SK-N-SH (cell line): ENCODE measurements at regions not wholly inside any gene's neighbourhood (a gene's known extent, or its start where the extent isn't known, plus 50 kb on each side); places are given as distances from the start of the nearest gene placed in this dataset.

Experiments used
- CTCF ChIA-PET: fragments of 300-600, 350-600 bp; formaldehyde crosslinking; extraction: SDS; loops from one replicate; lab custom pipeline; 2021; lab: Yijun Ruan, JAX
- POLR2A ChIA-PET: fragments of 350-600 bp; sonication (Branson Sonifier 250); formaldehyde crosslinking; extraction: SDS; loops from one replicate; lab custom pipeline; 2020; ENCODE audit warnings: antibody characterized with exemption, inconsistent platforms; lab: Yijun Ruan, JAX
- DNase-seq: peaks from one replicate; pipeline ENCODE4 v3.0.0; 2012
- H2AFZ ChIP-seq: fragments of 200-600 bp; sonication (generic); 2 replicates; pipeline ENCODE4 v1.8.1; 2016; ENCODE audit warnings: antibody characterized with exemption, mild to moderate bottlenecking, low read depth
- H3F3A ChIP-seq: fragments of 200-600 bp; sonication (generic); replicated peaks from 2 replicates; pipeline ENCODE3; 2016; ENCODE audit warnings: antibody characterized with exemption, mild to moderate bottlenecking; ENCODE audit not compliant: insufficient read depth
- H3K27ac ChIP-seq, 2 experiments: fragments of 200-500 bp in 1 of 2; fragments of 200-600 bp in 1 of 2; sonication (Bioruptor generic) in 1 of 2; sonication (generic), shearing (Covaris generic) in 1 of 2; 2 replicates each; pipeline versions ENCODE4 v1.5.1 to v1.6.1; 2014 to 2016; ENCODE audit warnings: low read depth in 2 of 2, inconsistent platforms in 1 of 2, low read length in 1 of 2, mild to moderate bottlenecking in 1 of 2, mixed read lengths in 1 of 2
- H3K27me3 ChIP-seq: fragments of 200-600 bp; sonication (generic), shearing (Covaris generic); 2 replicates; pipeline ENCODE4 v1.6.1; 2016; ENCODE audit warnings: mixed run types; ENCODE audit not compliant: insufficient read depth
- H3K36me3 ChIP-seq, 2 experiments: fragments of 200-500 bp in 1 of 2; fragments of 200-600 bp in 1 of 2; sonication (Bioruptor generic) in 1 of 2; sonication (generic) in 1 of 2; replicated peaks in 1 of 2; 2 replicates each; pipeline versions ENCODE3 to v1.5.1; 2014 to 2016; ENCODE audit warnings: low read length in 1 of 2, mild to moderate bottlenecking in 1 of 2; ENCODE audit not compliant: insufficient read depth in 2 of 2, control insufficient read depth in 1 of 2
- H3K4me1 ChIP-seq, 2 experiments: fragments of 200-500 bp in 1 of 2; fragments of 200-600 bp in 1 of 2; sonication (Bioruptor generic) in 1 of 2; sonication (generic), shearing (Covaris generic) in 1 of 2; 2 replicates each; pipeline versions ENCODE4 v1.5.1 to v1.6.1; 2014 to 2016; ENCODE audit warnings: low read depth in 1 of 2, low read length in 1 of 2, mixed run types in 1 of 2; ENCODE audit not compliant: insufficient read depth in 2 of 2, control insufficient read depth in 1 of 2
- H3K4me2 ChIP-seq: fragments of 200-600 bp; sonication (generic), shearing (Covaris generic); 2 replicates; pipeline ENCODE4 v1.6.1; 2017; ENCODE audit warnings: mixed run types
- H3K4me3 ChIP-seq, 2 experiments: fragments of 200-500 bp in 1 of 2; fragments of 200-600 bp in 1 of 2; sonication (Bioruptor generic) in 1 of 2; sonication (generic), shearing (Covaris generic) in 1 of 2; 2 replicates each; pipeline versions ENCODE4 v1.5.1 to v1.8.1; 2014 to 2016; ENCODE audit warnings: low read depth in 2 of 2, inconsistent platforms in 1 of 2, low read length in 1 of 2, mild to moderate bottlenecking in 1 of 2, mixed read lengths in 1 of 2, moderate library complexity in 1 of 2
- H3K79me2 ChIP-seq: fragments of 200-600 bp; sonication (generic); 2 replicates; pipeline ENCODE4 v1.8.1; 2017; ENCODE audit warnings: mild to moderate bottlenecking; ENCODE audit not compliant: insufficient read depth
- H3K9ac ChIP-seq: fragments of 200-600 bp; sonication (generic); 2 replicates; pipeline ENCODE4 v1.6.1; 2017; ENCODE audit warnings: mixed run types
- H3K9me2 ChIP-seq: fragments of 200-600 bp; sonication (generic); 2 replicates; pipeline ENCODE4 v1.6.1; 2017; ENCODE audit warnings: mixed run types
- H3K9me3 ChIP-seq: fragments of 200-600 bp; sonication (generic); 2 replicates; pipeline ENCODE4 v1.6.1; 2017; ENCODE audit warnings: mixed run types, mild to moderate bottlenecking, moderate library complexity
- H4K20me1 ChIP-seq: fragments of 200-600 bp; sonication (generic); 2 replicates; pipeline ENCODE4 v1.6.1; 2017; ENCODE audit warnings: mild to moderate bottlenecking, mixed run types; ENCODE audit not compliant: insufficient read depth
- CHD2 ChIP-seq: fragments of 150-350 bp; IDR thresholded peaks from 2 replicates; pipeline ENCODE4 v1.6.1; 2018; ENCODE audit warnings: low read length; ENCODE audit not compliant: partially characterized antibody
- GATA2 ChIP-seq: sonication (generic); formaldehyde crosslinking; IDR thresholded peaks from 2 replicates; pipeline ENCODE4 v1.5.0; 2020; ENCODE audit warnings: mild to moderate bottlenecking, missing genetic modification reagents
- MEF2A ChIP-seq: IDR thresholded peaks from 2 replicates; pipeline ENCODE4 v1.4.0; 2012; ENCODE audit warnings: low read depth, borderline replicate concordance
- RAD21 ChIP-seq: IDR thresholded peaks from 2 replicates; pipeline ENCODE4 v1.6.1; 2012; ENCODE audit warnings: mild to moderate bottlenecking, low read length
- REST ChIP-seq: IDR thresholded peaks from 2 replicates; pipeline ENCODE4 v1.6.1; 2012; ENCODE audit warnings: mild to moderate bottlenecking, low read depth, low read length, moderate library complexity
- RFX5 ChIP-seq: IDR thresholded peaks from 2 replicates; pipeline ENCODE4 v1.6.1; 2012; ENCODE audit warnings: mild to moderate bottlenecking, improper control_type of control experiment, low read length
- RXRA ChIP-seq: IDR thresholded peaks from 2 replicates; pipeline ENCODE4 v1.4.0; 2012; ENCODE audit warnings: low read depth, mild to moderate bottlenecking, borderline replicate concordance
- SIN3A ChIP-seq: IDR thresholded peaks from 2 replicates; pipeline ENCODE4 v1.6.1; 2012; ENCODE audit warnings: low read depth, mild to moderate bottlenecking, low read length, moderate library complexity, borderline replicate concordance
- TCF12 ChIP-seq: IDR thresholded peaks from 2 replicates; pipeline ENCODE4 v1.4.0; 2012
- WGBS: methylation state at CpG from one replicate; pipeline ENCODE4 v1.1.6; 2017; ENCODE audit warnings: low lambda C conversion rate; 5-methylcytosine and 5-hydroxymethylcytosine counted together
- TF ChIP-seq, protein P1 (sequence below): IDR thresholded peaks from 2 replicates; pipeline ENCODE4; 2012
- TF ChIP-seq, protein P2 (sequence below): IDR thresholded peaks from 2 replicates; pipeline ENCODE4 v1.4.0; 2012; ENCODE audit warnings: low read depth, borderline replicate concordance

DNA sequence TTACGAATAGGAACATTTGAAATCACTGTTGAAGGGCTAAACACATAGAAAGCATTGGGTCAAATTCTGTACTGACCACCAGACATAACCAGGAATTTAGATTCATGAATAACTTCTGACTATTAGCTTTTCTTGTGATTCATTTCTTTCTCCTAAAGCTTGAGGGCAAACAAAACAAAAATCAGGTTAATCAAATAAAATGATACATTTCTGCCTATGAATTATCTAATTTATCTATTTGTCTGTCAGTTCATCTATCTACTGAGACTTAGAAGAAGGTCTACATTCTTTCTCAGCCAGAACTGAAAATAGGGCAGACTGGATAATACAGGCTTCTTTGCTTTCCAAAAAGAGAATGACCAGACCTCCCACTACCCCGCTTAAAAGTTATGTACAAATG, 65.9 kb upstream of the ST3GAL6 start:
- no peak overlapping the region for H3K9ac ChIP-seq
- TF ChIP-seq MEF2A (no peak), RXRA (no peak), REST (no peak), SIN3A (no peak), CHD2 (no peak), RFX5 (no peak), GATA2 (CRISPR knock-in tag) (no peak), RAD21 (no peak), TCF12 (no peak)
- TF ChIP-seq, protein P1, sequence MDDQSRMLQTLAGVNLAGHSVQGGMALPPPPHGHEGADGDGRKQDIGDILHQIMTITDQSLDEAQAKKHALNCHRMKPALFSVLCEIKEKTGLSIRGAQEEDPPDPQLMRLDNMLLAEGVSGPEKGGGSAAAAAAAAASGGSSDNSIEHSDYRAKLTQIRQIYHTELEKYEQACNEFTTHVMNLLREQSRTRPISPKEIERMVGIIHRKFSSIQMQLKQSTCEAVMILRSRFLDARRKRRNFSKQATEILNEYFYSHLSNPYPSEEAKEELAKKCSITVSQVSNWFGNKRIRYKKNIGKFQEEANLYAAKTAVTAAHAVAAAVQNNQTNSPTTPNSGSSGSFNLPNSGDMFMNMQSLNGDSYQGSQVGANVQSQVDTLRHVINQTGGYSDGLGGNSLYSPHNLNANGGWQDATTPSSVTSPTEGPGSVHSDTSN: no peak
- H3K27me3 ChIP-seq: no peaks in the 10 kb centered on the region
- DNase-seq: no peak
- H3K9me2 ChIP-seq: no peaks in the 10 kb centered on the region
- no peak overlapping the region for H3K4me3 ChIP-seq
- ChIA-PET POLR2A (no interaction called here), CTCF (no interaction called here)
- H3K36me3 ChIP-seq: no peaks in the 10 kb centered on the region
- H3K4me2 ChIP-seq: no peak overlapping the region
- no peaks in the 10 kb centered on the region for H4K20me1 ChIP-seq
- H3K27ac ChIP-seq: peak overlapping the region in 1 of 2 experiments; percentile 6; a peak in 3 of 4 replicates
- no peaks in the 10 kb centered on the region for H3K79me2 ChIP-seq
- peaks cover 8% of the 10 kb centered on the region for H3F3A ChIP-seq
- H2AFZ ChIP-seq: no peak overlapping the region
- WGBS: 47% methylated on average over 2 of the region's 2 CpGs
- peaks cover 0 to 7% of the 10 kb centered on the region in 2 experiments; a peak in 1 of 4 replicates for H3K4me1 ChIP-seq
- no peaks in the 10 kb centered on the region for H3K9me3 ChIP-seq

GRCh38 chr3:98699132-98699531, 64.0 kb upstream of the ST3GAL6 start:
- Histone ChIP-seq H3K27ac (no peak overlapping the region), H2AFZ (no peak overlapping the region), H3K9me2 (no peaks in the 10 kb centered on the region), H3K79me2 (no peaks in the 10 kb centered on the region), H3K4me1 (peaks cover 0 to 11% of the 10 kb centered on the region in 2 experiments; a peak in 1 of 4 replicates), H3K9me3 (no peaks in the 10 kb centered on the region), H3F3A (peaks cover 8% of the 10 kb centered on the region), H4K20me1 (no peaks in the 10 kb centered on the region), H3K4me3 (no peak overlapping the region), H3K36me3 (no peaks in the 10 kb centered on the region), H3K27me3 (no peaks in the 10 kb centered on the region), H3K9ac (no peak overlapping the region), H3K4me2 (no peak overlapping the region)
- 79% methylated on average over 2 of the region's 2 CpGs for WGBS
- CTCF ChIA-PET: no interaction called here
- DNase-seq: no peak
- TF ChIP-seq, protein P2, sequence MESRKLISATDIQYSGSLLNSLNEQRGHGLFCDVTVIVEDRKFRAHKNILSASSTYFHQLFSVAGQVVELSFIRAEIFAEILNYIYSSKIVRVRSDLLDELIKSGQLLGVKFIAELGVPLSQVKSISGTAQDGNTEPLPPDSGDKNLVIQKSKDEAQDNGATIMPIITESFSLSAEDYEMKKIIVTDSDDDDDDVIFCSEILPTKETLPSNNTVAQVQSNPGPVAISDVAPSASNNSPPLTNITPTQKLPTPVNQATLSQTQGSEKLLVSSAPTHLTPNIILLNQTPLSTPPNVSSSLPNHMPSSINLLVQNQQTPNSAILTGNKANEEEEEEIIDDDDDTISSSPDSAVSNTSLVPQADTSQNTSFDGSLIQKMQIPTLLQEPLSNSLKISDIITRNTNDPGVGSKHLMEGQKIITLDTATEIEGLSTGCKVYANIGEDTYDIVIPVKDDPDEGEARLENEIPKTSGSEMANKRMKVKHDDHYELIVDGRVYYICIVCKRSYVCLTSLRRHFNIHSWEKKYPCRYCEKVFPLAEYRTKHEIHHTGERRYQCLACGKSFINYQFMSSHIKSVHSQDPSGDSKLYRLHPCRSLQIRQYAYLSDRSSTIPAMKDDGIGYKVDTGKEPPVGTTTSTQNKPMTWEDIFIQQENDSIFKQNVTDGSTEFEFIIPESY: no peak
- TF ChIP-seq, protein P1: 0 out of 2 replicates have a peak, but pooled peaks have one; percentile 19
- TF ChIP-seq REST: no peak
- POLR2A ChIA-PET: no interaction called here
